Stimulated activated CD8-positive, alpha-beta memory T cell treated with anti-CD3 and anti-CD28 coated beads, Interleukin-15, amount 100 ng/mL, for 4 hours (primary cell): ENCODE measurements at regions not wholly inside any gene's neighbourhood (a gene's known extent, or its start where the extent isn't known, plus 50 kb on each side); places are given as distances from the start of the nearest gene placed in this dataset.
"Not testable (repeated sequence)": the region's sequence is repeated elsewhere in the genome, so short reads cannot be mapped to it uniquely, and the experiment has no call there.

Source experiments
- DNase-seq, 2 donors: peaks; one replicate each; pipeline ENCODE4 v3.0.0-alpha.2; 2020; ENCODE audit warnings: low read depth in 2 of 2

DNA sequence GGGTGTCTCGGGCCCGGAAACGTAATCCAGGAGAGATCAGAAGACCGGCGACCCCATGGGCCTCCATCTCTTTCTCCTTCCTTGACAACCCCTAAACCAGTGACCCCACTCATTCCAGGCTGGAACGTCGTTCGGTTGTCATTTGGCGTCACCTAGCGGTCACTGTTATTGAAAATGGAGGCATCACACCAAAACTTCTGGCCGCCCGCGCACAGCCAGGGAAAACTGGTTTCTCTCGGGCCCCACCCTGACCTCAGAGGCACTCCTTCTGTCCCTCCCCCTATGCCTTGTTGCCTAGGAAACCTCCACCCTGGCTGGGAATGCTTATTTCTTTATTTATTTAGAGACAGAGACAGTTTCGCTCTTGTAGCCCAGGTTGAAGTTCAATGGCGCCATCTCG, 2327.3 kb upstream of the TPTE start:
- DNase-seq: not testable (repeated sequence)

DNA sequence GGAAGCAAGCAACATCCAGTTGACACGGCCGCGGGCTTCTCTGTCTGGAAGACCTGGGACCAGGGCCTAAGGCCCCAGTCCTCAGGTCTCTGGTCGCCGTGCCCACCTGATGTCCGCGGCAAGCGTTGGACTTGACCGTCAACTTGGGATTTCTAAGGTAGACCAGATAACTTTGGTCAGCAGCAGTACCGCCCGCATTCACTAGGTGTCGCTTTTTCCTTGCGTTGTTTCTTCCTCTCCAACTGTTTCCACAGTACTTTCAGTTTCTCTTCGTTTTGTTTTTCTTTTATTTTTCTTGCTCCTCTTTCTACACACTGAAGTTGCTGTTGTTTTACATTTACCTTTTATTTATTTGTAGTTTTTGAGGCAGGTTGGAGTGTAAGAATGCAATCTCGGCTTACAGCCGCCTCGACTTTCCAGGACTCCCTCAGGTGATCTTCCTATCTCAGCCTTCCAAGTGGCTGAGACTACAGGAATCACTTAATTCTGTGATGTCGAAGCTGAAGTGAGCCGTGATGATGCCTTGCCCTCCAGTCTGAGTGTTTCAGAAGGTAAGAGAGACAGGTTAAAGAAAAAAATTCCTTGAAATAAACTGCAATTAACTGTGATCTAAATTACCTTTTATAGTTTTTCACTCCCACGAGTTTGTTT, 2323.9 kb upstream of the TPTE start:
- not testable (repeated sequence) for DNase-seq

DNA sequence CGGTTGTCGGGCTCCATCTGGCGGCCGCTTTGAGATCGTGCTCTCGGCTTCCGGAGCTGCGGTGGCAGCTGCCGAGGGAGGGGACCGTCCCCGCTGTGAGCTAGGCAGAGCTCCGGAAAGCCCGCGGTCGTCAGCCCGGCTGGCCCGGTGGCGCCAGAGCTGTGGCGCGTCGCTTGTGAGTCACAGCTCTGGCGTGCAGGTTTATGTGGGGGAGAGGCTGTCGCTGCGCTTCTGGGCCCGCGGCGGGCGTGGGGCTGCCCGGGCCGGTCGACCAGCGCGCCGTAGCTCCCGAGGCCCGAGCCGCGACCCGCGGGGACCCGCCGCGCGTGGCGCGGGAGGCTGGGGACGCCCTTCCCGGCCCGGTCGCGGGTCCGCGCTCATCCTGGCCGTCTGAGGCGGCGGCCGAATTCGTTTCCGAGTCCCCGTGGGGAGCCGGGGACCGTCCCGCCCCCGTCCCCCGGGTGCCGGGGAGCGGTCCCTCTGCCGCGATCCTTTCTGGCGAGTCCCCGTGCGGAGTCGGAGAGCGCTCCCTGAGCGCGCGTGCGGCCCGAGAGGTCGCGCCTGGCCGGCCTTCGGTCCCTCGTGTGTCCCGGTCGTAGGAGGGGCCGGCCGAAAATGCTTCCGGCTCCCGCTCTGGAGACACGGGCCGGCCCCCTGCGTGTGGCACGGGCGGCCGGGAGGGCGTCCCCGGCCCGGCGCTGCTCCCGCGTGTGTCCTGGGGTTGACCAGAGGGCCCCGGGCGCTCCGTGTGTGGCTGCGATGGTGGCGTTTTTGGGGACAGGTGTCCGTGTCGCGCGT, 2316.1 kb upstream of the TPTE start:
- not testable (repeated sequence) for DNase-seq

DNA sequence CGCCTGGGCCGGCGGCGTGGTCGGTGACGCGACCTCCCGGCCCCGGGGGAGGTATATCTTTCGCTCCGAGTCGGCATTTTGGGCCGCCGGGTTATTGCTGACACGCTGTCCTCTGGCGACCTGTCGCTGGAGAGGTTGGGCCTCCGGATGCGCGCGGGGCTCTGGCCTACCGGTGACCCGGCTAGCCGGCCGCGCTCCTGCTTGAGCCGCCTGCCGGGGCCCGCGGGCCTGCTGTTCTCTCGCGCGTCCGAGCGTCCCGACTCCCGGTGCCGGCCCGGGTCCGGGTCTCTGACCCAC, 2315.5 kb upstream of the TPTE start:
- DNase-seq: not testable (repeated sequence)

DNA sequence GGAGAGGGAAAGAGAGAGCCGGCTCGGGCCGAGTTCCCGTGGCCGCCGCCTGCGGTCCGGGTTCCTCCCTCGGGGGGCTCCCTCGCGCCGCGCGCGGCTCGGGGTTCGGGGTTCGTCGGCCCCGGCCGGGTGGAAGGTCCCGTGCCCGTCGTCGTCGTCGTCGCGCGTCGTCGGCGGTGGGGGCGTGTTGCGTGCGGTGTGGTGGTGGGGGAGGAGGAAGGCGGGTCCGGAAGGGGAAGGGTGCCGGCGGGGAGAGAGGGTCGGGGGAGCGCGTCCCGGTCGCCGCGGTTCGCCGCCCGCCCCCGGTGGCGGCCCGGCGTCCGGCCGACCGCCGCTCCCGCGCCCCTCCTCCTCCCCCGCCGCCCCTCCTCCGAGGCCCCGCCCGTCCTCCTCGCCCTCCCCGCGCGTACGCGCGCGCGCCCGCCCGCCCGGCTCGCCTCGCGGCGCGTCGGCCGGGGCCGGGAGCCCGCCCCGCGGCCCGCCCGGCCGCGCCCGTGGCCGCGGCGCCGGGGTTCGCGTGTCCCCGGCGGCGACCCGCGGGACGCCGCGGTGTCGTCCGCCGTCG, 2308.3 kb upstream of the TPTE start:
- peak; percentile 5 to 69 for DNase-seq

DNA sequence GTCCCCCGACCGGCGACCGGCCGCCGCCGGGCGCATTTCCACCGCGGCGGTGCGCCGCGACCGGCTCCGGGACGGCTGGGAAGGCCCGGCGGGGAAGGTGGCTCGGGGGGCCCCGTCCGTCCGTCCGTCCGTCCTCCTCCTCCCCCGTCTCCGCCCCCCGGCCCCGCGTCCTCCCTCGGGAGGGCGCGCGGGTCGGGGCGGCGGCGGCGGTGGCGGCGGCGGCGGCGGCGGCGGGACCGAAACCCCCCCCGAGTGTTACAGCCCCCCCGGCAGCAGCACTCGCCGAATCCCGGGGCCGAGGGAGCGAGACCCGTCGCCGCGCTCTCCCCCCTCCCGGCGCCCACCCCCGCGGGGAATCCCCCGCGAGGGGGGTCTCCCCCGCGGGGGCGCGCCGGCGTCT, 2306.8 kb upstream of the TPTE start:
- DNase-seq: not testable (repeated sequence)

DNA sequence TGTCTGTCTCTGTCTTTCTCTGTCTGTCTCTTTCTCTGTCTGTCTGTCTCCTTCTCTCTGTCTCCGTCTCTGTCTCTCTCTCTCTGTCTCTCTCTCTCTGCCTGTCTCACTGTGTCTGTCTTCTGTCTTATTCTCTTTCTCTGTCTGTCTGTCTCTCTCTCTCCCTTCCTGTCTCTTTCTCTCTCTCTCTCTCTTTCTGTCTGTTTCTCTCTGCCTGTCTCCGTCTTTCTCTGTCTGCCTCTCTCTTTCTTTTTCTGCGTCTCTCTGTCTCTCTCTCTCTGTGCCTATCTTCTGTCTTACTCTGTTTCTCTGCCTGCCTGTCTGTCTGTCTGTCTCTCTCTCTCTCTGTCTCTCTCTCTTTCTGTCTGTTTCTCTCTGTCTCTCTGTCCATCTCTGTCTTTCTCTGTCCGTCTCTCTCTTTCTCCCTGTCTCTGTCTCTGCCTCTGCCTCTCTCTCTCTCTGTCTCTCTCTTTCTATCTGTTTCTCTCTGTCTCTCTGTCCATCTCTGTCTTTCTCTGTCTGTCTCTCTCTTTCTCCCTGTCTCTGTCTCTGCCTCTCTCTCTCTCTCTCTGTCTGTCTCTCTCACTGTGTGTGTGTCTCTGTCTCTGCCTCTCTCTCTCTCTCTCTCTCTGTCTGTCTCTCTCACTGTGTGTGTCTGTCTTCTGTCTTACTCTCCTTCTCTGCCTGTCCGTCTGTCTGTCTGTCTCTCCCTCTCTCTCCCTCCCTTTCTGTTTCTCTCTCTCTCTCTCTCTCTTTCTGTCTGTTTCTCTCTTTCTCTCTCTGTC, 2291.8 kb upstream of the TPTE start:
- DNase-seq: not testable (repeated sequence)

DNA sequence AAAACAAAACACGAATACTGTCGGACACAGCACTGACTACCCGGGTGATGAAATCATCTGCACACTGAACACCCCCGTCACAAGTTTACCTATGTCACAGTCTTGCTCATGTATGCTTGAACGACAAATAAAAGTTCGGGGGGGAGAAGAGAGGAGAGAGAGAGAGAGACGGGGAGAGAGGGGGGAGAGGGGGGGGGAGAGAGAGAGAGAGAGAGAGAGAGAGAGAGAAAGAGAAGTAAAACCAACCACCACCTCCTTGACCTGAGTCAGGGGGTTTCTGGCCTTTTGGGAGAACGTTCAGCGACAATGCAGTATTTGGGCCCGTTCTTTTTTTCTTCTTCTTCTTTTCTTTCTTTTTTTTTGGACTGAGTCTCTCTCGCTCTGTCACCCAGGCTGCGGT, 2290.1 kb upstream of the TPTE start:
- DNase-seq: not testable (repeated sequence)

DNA sequence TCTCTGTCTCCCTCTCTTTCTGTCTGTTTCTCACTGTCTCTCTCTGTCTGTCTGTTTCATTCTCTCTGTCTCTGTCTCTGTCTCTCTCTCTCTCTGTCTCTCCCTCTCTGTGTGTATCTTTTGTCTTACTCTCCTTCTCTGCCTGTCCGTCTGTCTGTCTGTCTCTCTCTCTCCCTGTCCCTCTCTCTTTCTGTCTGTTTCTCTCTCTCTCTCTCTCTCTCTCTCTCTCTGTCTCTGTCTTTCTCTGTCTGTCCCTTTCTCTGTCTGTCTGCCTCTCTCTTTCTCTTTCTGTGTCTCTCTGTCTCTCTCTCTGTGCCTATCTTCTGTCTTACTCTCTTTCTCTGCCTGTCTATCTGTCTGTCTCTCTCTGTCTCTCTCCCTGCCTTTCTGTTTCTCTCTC, 2288.4 kb upstream of the TPTE start:
- not testable (repeated sequence) for DNase-seq

DNA sequence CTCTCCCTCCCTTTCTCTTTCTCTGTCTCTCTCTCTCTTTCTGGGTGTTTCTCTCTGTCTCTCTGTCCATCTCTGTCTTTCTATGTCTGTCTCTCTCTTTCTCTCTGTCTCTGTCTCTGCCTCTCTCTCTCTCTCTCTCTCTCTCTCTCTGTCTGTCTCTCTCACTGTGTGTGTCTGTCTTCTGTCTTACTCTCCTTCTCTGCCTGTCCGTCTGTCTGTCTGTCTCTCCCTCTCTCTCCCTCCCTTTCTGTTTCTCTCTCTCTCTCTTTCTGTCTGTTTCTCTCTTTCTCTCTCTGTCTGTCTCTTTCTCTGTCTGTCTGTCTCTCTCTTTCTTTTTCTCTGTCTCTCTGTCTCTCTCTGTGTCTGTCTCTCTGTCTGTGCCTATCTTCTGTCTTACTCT, 2287.3 kb upstream of the TPTE start:
- DNase-seq: not testable (repeated sequence)

DNA sequence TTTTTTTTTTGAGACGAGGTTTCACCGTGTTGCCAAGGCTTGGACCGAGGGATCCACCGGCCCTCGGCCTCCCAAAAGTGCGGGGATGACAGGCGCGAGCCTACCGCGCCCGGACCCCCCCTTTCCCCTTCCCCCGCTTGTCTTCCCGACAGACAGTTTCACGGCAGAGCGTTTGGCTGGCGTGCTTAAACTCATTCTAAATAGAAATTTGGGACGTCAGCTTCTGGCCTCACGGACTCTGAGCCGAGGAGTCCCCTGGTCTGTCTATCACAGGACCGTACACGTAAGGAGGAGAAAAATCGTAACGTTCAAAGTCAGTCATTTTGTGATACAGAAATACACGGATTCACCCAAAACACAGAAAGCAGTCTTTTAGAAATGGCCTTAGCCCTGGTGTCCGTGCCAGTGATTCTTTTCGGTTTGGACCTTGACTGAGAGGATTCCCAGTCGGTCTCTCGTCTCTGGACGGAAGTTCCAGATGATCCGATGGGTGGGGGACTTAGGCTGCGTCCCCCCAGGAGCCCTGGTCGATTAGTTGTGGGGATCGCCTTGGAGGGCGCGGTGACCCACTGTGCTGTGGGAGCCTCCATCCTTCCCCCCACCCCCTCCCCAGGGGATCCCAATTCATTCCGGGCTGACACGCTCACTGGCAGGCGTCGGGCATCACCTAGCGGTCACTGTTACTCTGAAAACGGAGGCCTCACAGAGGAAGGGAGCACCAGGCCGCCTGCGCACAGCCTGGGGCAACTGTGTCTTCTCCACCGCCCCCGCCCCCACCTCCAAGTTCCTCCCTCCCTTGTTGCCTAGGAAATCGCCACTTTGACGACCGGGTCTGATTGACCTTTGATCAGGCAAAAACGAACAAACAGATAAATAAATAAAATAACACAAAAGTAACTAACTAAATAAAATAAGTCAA, 2276.4 kb upstream of the TPTE start:
- DNase-seq: not testable (repeated sequence)

DNA sequence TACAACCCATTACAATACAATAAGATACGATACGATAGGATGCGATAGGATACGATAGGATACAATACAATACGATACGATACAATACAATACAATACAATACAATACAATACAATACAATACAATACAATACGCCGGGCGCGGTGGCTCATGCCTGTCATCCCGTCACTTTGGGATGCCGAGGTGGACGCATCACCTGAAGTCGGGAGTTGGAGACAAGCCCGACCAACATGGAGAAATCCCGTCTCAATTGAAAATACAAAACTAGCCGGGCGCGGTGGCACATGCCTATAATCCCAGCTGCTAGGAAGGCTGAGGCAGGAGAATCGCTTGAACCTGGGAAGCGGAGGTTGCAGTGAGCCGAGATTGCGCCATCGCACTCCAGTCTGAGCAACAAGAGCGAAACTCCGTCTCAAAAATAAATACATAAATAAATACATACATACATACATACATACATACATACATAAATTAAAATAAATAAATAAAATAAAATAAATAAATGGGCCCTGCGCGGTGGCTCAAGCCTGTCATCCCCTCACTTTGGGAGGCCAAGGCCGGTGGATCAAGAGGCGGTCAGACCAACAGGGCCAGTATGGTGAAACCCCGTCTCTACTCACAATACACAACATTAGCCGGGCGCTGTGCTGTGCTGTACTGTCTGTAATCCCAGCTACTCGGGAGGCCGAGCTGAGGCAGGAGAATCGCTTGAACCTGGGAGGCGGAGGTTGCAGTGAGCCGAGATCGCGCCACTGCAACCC, 2275.6 kb upstream of the TPTE start:
- not testable (repeated sequence) for DNase-seq

DNA sequence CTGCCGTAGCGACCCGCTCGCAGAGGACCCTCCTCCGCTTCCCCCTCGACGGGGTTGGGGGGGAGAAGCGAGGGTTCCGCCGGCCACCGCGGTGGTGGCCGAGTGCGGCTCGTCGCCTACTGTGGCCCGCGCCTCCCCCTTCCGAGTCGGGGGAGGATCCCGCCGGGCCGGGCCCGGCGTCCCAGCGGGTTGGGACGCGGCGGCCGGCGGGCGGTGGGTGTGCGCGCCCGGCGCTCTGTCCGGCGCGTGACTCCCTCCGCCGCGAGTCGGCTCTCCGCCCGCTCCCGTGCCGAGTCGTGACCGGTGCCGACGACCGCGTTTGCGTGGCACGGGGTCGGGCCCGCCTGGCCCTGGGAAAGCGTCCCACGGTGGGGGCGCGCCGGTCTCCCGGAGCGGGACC, 2269.7 kb upstream of the TPTE start:
- DNase-seq: not testable (repeated sequence)

DNA sequence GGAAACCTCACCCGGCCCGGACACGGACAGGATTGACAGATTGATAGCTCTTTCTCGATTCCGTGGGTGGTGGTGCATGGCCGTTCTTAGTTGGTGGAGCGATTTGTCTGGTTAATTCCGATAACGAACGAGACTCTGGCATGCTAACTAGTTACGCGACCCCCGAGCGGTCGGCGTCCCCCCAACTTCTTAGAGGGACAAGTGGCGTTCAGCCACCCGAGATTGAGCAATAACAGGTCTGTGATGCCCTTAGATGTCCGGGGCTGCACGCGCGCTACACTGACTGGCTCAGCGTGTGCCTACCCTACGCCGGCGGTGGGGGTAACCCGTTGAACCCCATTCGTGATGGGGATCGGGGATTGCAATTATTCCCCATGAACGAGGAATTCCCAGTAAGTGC, 2266.3 kb upstream of the TPTE start:
- not testable (repeated sequence) for DNase-seq

DNA sequence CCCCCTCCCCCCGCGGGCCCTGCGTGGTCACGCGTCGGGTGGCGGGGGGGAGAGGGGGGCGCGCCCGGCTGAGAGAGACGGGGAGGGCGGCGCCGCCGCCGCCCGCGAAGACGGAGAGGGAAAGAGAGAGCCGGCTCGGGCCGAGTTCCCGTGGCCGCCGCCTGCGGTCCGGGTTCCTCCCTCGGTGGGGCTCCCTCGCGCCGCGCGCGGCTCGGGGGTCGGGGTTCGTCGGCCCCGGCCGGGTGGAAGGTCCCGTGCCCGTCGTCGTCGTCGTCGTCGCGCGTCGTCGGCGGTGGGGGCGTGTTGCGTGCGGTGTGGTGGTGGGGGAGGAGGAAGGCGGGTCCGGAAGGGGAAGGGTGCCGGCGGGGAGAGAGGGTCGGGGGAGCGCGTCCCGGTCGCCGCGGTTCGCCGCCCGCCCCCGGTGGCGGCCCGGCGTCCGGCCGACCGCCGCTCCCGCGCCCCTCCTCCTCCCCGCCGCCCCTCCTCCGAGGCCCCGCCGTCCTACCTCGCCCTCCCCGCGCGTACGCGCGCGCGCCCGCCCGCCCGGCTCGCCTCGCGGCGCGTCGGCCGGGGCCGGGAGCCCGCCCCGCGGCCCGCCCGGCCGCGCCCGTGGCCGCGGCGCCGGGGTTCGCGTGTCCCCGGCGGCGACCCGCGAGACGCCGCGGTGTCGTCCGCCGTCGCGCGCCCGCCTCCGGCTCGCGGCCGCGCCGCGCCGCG, 2264.1 kb upstream of the TPTE start:
- peak in 1 of 2 donors; percentile 14 for DNase-seq

DNA sequence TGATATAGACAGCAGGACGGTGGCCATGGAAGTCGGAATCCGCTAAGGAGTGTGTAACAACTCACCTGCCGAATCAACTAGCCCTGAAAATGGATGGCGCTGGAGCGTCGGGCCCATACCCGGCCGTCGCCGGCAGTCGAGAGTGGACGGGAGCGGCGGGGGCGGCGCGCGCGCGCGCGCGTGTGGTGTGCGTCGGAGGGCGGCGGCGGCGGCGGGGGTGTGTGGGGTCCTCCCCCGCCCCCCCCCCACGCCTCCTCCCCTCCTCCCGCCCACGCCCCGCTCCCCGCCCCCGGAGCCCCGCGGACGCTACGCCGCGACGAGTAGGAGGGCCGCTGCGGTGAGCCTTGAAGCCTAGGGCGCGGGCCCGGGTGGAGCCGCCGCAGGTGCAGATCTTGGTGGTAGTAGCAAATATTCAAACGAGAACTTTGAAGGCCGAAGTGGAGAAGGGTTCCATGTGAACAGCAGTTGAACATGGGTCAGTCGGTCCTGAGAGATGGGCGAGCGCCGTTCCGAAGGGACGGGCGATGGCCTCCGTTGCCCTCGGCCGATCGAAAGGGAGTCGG, 2261.2 kb upstream of the TPTE start:
- DNase-seq: not testable (repeated sequence)
